ENCODE measurements at regions not wholly inside any gene's neighbourhood (a gene's known extent, or its start where the extent isn't known, plus 50 kb on each side); places are given as distances from the start of the nearest gene placed in this dataset.

DNA sequence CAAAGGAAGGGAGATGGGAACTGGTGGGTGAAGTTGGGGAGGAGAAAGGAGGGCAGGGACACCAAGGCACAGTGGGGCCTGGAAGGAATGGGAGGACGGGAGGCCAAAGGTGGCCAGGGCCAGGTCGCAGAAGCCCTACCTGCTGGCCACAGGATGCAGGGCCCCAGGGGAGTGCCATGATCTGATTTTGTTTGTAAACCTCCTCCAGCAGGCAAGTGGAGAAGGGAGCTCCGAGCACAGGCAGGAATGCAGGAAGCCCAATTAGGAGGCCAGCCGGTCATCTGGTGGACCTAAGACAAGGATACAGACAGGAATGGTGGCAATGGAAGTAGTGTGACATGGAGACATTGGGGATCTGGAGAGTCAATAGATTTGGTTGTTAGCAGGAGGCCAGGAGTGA, 107.0 kb upstream of the ZMIZ1 start:
- Histone ChIP-seq H3K4me2 (ENCODE audit: low read length) (no peak overlapping the region), H3K79me2 (ENCODE audit: insufficient read depth, low read depth, low read length) (no peaks in the 10 kb centered on the region), H3K9me2 (ENCODE audit: insufficient read depth, low read length) (no peaks in the 10 kb centered on the region), H3K4me3 (ENCODE audit: low read depth, low read length, poor library complexity, severe bottlenecking) (no peak overlapping the region), H4K20me1 (ENCODE audit: insufficient read depth, low read length) (no peaks in the 10 kb centered on the region), H2AFZ (ENCODE audit: low read length) (no peak overlapping the region), H3K4me1 (ENCODE audit: insufficient read depth, low read length, poor library complexity, severe bottlenecking) (no peaks in the 10 kb centered on the region), H3K36me3 (ENCODE audit: insufficient read depth, low read length) (no peaks in the 10 kb centered on the region), H3K27ac (ENCODE audit: low read depth, low read length, poor library complexity, severe bottlenecking) (no peak overlapping the region), H3K9me3 (ENCODE audit: low read length) (no peaks in the 10 kb centered on the region)
- intact Hi-C loops (cut with micrococcal nuclease; ENCODE audit: unreplicated experiment) = no loop called here
- BruUV-seq (replicated peaks) = no TSS peak
- TF ChIP-seq, protein P1, sequence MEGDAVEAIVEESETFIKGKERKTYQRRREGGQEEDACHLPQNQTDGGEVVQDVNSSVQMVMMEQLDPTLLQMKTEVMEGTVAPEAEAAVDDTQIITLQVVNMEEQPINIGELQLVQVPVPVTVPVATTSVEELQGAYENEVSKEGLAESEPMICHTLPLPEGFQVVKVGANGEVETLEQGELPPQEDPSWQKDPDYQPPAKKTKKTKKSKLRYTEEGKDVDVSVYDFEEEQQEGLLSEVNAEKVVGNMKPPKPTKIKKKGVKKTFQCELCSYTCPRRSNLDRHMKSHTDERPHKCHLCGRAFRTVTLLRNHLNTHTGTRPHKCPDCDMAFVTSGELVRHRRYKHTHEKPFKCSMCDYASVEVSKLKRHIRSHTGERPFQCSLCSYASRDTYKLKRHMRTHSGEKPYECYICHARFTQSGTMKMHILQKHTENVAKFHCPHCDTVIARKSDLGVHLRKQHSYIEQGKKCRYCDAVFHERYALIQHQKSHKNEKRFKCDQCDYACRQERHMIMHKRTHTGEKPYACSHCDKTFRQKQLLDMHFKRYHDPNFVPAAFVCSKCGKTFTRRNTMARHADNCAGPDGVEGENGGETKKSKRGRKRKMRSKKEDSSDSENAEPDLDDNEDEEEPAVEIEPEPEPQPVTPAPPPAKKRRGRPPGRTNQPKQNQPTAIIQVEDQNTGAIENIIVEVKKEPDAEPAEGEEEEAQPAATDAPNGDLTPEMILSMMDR (conservative IDR thresholded peaks at IDR 0.05; ENCODE audit: low read length) = no peak
- no peak for TF ChIP-seq EZH2phosphoT487 (IDR thresholded peaks at IDR 0.05; ENCODE audit: borderline replicate concordance, low read depth, low read length)
- no peak for DNase-seq (ENCODE audit: low spot score)
- CTCF ChIA-PET (ENCODE audit: unreplicated experiment) = no interaction called here
- POLR2A ChIA-PET = interaction anchor here (0.6 kb wide), 1 partner anchor 53 kb away, joined by 3 read pairs; no protein-coding TSS in a partner anchor

DNA sequence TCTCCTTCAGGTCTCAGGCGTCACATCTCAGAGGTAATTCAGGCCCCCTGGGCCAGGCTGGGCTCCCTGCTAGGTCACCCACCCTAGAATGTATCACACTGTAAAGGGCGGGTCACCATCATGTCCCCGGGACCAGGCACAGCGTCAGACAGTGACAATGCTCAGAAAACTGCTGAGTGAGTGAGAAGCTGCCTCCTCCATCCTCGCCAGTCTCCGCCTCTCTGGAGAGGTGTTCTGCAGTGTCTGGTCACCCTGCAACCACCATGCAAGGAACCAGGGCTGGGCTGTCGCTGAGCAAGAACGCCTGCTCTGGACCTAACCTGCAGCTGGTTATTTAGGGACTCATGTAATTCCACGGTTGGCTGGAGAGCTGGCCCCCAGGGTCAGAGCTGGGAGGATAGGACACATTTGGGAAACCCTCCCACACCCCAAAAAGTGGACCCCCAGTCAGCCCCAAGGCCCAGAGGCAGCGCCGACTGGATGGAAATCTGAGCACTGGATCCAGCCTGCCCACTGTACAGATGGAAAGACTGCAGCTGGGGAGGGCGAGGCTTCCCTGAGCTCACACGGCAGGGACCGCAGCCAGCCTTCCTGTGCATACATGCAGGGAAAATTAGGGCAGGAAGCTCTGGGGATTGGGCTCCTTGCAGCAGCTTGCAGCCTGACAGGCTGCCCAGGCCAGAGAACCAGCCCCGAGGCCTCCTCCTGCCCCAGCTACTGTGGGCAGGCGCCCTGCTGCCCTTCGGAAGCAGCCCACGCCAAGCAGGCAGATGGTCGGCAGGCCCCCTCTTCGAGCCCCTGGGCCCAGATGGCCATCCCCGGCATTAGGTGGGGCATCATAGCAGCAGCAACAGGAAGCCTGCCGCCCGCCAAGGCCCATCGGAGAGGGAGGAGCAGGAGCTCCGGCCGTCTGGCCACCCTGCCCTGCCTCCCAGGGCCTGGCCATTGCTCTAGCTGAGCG, 105.4 kb upstream of the ZMIZ1 start:
- H4K20me1 ChIP-seq (ENCODE audit: insufficient read depth, low read length) = no peaks in the 10 kb centered on the region
- intact Hi-C loops (cut with micrococcal nuclease; ENCODE audit: unreplicated experiment) = no loop called here
- no peaks in the 10 kb centered on the region for H3K79me2 ChIP-seq (ENCODE audit: insufficient read depth, low read depth, low read length)
- no peak overlapping the region for H3K4me3 ChIP-seq (ENCODE audit: low read depth, low read length, poor library complexity, severe bottlenecking)
- no peak overlapping the region for H3K4me2 ChIP-seq (ENCODE audit: low read length)
- no peak overlapping the region for H3K27ac ChIP-seq (ENCODE audit: low read depth, low read length, poor library complexity, severe bottlenecking)
- no peaks in the 10 kb centered on the region for H3K9me3 ChIP-seq (ENCODE audit: low read length)
- H3K4me1 ChIP-seq (ENCODE audit: insufficient read depth, low read length, poor library complexity, severe bottlenecking) = no peaks in the 10 kb centered on the region
- no peak for TF ChIP-seq EZH2phosphoT487 (IDR thresholded peaks at IDR 0.05; ENCODE audit: borderline replicate concordance, low read depth, low read length)
- TF ChIP-seq, protein P1 (conservative IDR thresholded peaks at IDR 0.05; ENCODE audit: low read length) = no peak
- no peak overlapping the region for H2AFZ ChIP-seq (ENCODE audit: low read length)
- DNase-seq (ENCODE audit: low spot score) = no peak
- no TSS peak for BruUV-seq (replicated peaks)
- H3K9me2 ChIP-seq (ENCODE audit: insufficient read depth, low read length) = no peaks in the 10 kb centered on the region
- no peaks in the 10 kb centered on the region for H3K36me3 ChIP-seq (ENCODE audit: insufficient read depth, low read length)
- POLR2A ChIA-PET = interaction anchor here (0.7 to 1.2 kb wide), 2 partner anchors 10 to 78 kb away, joined by 3 read pairs; no protein-coding TSS in a partner anchor
- CTCF ChIA-PET (ENCODE audit: unreplicated experiment) = no interaction called here

Data from OCI-LY7 (cell line).